ENCODE measurements at regions not wholly inside any gene's neighbourhood (a gene's known extent, or its start where the extent isn't known, plus 50 kb on each side); places are given as distances from the start of the nearest gene placed in this dataset.
"Not testable (repeated sequence)": the region's sequence is repeated elsewhere in the genome, so short reads cannot be mapped to it uniquely, and the experiment has no call there.

- DNase-seq, result no peak
Observed at GRCh38 chr5:15333091-15333490, 166.9 kb upstream of the FBXL7 start.

- no peak for DNase-seq
Observed at GRCh38 chr5:15326932-15327331, 173.0 kb upstream of the FBXL7 start.

- no peak for DNase-seq
Observed at GRCh38 chr5:15326471-15326870, 173.5 kb upstream of the FBXL7 start.

- no peak for DNase-seq
Observed at GRCh38 chr5:15322421-15322820, 177.6 kb upstream of the FBXL7 start.

GRCh38 chr5:15321776-15322175, 178.2 kb upstream of the FBXL7 start:
- DNase-seq, result no peak

GRCh38 chr5:15320871-15321270, 179.1 kb upstream of the FBXL7 start:
- DNase-seq, result no peak

- DNase-seq, result no peak
Observed at GRCh38 chr5:15304914-15305834, 194.8 kb upstream of the FBXL7 start.

GRCh38 chr5:15304066-15304731, 195.8 kb upstream of the FBXL7 start:
- no peak for DNase-seq

- DNase-seq, result no peak
Observed at GRCh38 chr5:15300141-15300540, 199.8 kb upstream of the FBXL7 start.

GRCh38 chr5:15290953-15291352, 209.0 kb upstream of the FBXL7 start:
- no peak for DNase-seq

- DNase-seq, result no peak
Observed at GRCh38 chr5:15286650-15287049, 213.3 kb upstream of the FBXL7 start.

- peak; percentile 54 for DNase-seq
Observed at GRCh38 chr5:15285901-15286583, 213.9 kb upstream of the FBXL7 start.

GRCh38 chr5:15284706-15285105, 215.3 kb upstream of the FBXL7 start:
- DNase-seq, result no peak

GRCh38 chr5:15283076-15283475, 216.9 kb upstream of the FBXL7 start:
- no peak for DNase-seq

- DNase-seq, result no peak
Observed at GRCh38 chr5:15282611-15283010, 217.4 kb upstream of the FBXL7 start.

- DNase-seq, result not testable (repeated sequence)
Observed at GRCh38 chr5:15271596-15271995, 228.4 kb upstream of the FBXL7 start.

GRCh38 chr5:15267966-15268365, 232.0 kb upstream of the FBXL7 start:
- DNase-seq, result no peak

- DNase-seq, result no peak
Observed at GRCh38 chr5:15266841-15267240, 233.1 kb upstream of the FBXL7 start.

GRCh38 chr5:15266229-15266628, 233.8 kb upstream of the FBXL7 start:
- DNase-seq, result no peak

GRCh38 chr5:15263942-15264341, 236.0 kb upstream of the FBXL7 start:
- DNase-seq, result no peak

- no peak for DNase-seq
Observed at GRCh38 chr5:15263406-15263805, 236.6 kb upstream of the FBXL7 start.

- DNase-seq, result no peak
Observed at GRCh38 chr5:15261269-15261995, 238.5 kb upstream of the FBXL7 start.
